H1 (cell line): ENCODE measurements at regions not wholly inside any gene's neighbourhood (a gene's known extent, or its start where the extent isn't known, plus 50 kb on each side); places are given as distances from the start of the nearest gene placed in this dataset.

Experiments
- CTCF ChIA-PET: fragments of 300-600 bp; sonication (Branson Sonifier 250); formaldehyde crosslinking; loops from one replicate; lab custom pipeline; 2021; ENCODE audit not compliant: partially characterized antibody; lab: Charles Lee
- POLR2A ChIA-PET: fragments of 300-600 bp; sonication (Branson Sonifier 250); formaldehyde crosslinking; loops from one replicate; lab custom pipeline; 2021; ENCODE audit warnings: inconsistent platforms; ENCODE audit not compliant: partially characterized antibody; lab: Charles Lee
- DNase-seq, 2 experiments: peaks; one replicate each; pipeline versions ENCODE4 v3.0.0 to v3.0.0-alpha.2; 2010 to 2022; ENCODE audit warnings: low spot score in 2 of 2, low read depth in 1 of 2, mixed read lengths in 1 of 2
- FAIRE-seq: peaks from 2 replicates; lab custom pipeline; 2011; peaks lifted over from hg19 to GRCh38; lab: Jason Lieb, UNC
- H2AFZ ChIP-seq: 2 replicates; pipeline ENCODE4 v1.8.1; 2012; ENCODE audit warnings: low read length, inconsistent platforms
- H2AK5ac ChIP-seq: 2 replicates; pipeline ENCODE4 v1.6.1; 2013; ENCODE audit warnings: low read depth, low read length
- H2BK120ac ChIP-seq: replicated peaks from 2 replicates; pipeline ENCODE3; 2013; ENCODE audit warnings: low read depth, low read length, inconsistent platforms
- H2BK12ac ChIP-seq: 2 replicates; pipeline ENCODE4 v1.6.1; 2013; ENCODE audit warnings: low read depth, low read length
- H2BK15ac ChIP-seq: 2 replicates; pipeline ENCODE4 v1.6.1; 2013; ENCODE audit warnings: low read length
- H2BK20ac ChIP-seq: 2 replicates; pipeline ENCODE4 v1.6.1; 2013; ENCODE audit warnings: low read length
- H2BK5ac ChIP-seq: 2 replicates; pipeline ENCODE4 v1.6.1; 2013; ENCODE audit warnings: low read depth, low read length
- H3K14ac ChIP-seq: 2 replicates; pipeline ENCODE4 v1.6.1; 2013; ENCODE audit warnings: inconsistent platforms; ENCODE audit not compliant: insufficient read length
- H3K18ac ChIP-seq: 2 replicates; pipeline ENCODE4 v1.6.1; 2013; ENCODE audit warnings: low read length; ENCODE audit errors: extremely low read depth
- H3K23ac ChIP-seq: 2 replicates; pipeline ENCODE4 v1.6.1; 2013; ENCODE audit warnings: inconsistent platforms; ENCODE audit not compliant: insufficient read length
- H3K23me2 ChIP-seq: 2 replicates; pipeline ENCODE4 v1.6.1; 2013; ENCODE audit warnings: low read depth, low read length
- H3K27ac ChIP-seq: 2 replicates; pipeline ENCODE4 v1.6.1; 2011; ENCODE audit warnings: low read depth, low read length, inconsistent platforms
- H3K27me3 ChIP-seq, 4 experiments: replicated peaks in 1 of 4; 1 replicate in 1 of 4; 2 replicates in 3 of 4; pipeline versions ENCODE4 v1.6.1 to v1.8.1; 2011 to 2013; ENCODE audit warnings: low read length in 3 of 4, mild to moderate bottlenecking in 3 of 4, inconsistent platforms in 2 of 4, mixed read lengths in 2 of 4, moderate library complexity in 1 of 4; ENCODE audit not compliant: control insufficient read depth in 3 of 4, insufficient read depth in 3 of 4; ENCODE audit errors: extremely low read depth in 1 of 4
- H3K36me3 ChIP-seq, 4 experiments: 2 replicates each; pipeline versions ENCODE4 v1.6.1 to v1.8.1; 2011 to 2013; ENCODE audit warnings: mild to moderate bottlenecking in 4 of 4, low read length in 3 of 4, moderate library complexity in 2 of 4, control low read depth in 1 of 4, inconsistent platforms in 1 of 4; ENCODE audit not compliant: insufficient read depth in 4 of 4, control insufficient read depth in 2 of 4
- H3K4ac ChIP-seq: replicated peaks from 2 replicates; pipeline ENCODE3; 2013; ENCODE audit warnings: low read length, low read depth, mixed read lengths, inconsistent platforms; ENCODE audit not compliant: insufficient read length
- H3K4me1 ChIP-seq, 4 experiments: replicated peaks in 1 of 4; 1 replicate in 1 of 4; 2 replicates in 3 of 4; pipeline versions ENCODE4 v1.6.1 to v1.8.1; 2011 to 2013; ENCODE audit warnings: low read length in 3 of 4, inconsistent platforms in 2 of 4, mixed read lengths in 1 of 4; ENCODE audit not compliant: insufficient read depth in 4 of 4, control insufficient read depth in 3 of 4
- H3K4me2 ChIP-seq, 2 experiments: 2 replicates each; pipeline versions ENCODE4 v1.6.1 to v1.8.1; 2011 to 2013; ENCODE audit warnings: low read depth in 2 of 2, low read length in 2 of 2, control low read depth in 1 of 2, inconsistent platforms in 1 of 2, mild to moderate bottlenecking in 1 of 2; ENCODE audit not compliant: insufficient read depth in 1 of 2
- H3K4me3 ChIP-seq, 4 experiments: fragments of 200-600, 300-600 bp in 1 of 4; sonication (generic), shearing (Covaris generic), sonication (Bioruptor Twin) in 1 of 4; 2 replicates each; pipeline versions ENCODE4 v1.5.1 to v1.8.1; 2011 to 2016; ENCODE audit warnings: low read length in 4 of 4, low read depth in 3 of 4, control low read depth in 2 of 4, inconsistent platforms in 2 of 4, mild to moderate bottlenecking in 2 of 4, mixed read lengths in 1 of 4, moderate library complexity in 1 of 4; ENCODE audit not compliant: insufficient read depth in 2 of 4; ENCODE audit errors: extremely low read depth in 1 of 4
- H3K56ac ChIP-seq: replicated peaks from 2 replicates; pipeline ENCODE3; 2013; ENCODE audit warnings: low read depth, mild to moderate bottlenecking, mixed read lengths, low read length, inconsistent platforms; ENCODE audit not compliant: insufficient read length
- H3K79me1 ChIP-seq: 2 replicates; pipeline ENCODE4 v1.6.1; 2013; ENCODE audit warnings: low read depth, low read length, control low read depth
- H3K79me2 ChIP-seq, 2 experiments: 2 replicates each; pipeline versions ENCODE4 v1.6.1 to v1.8.1; 2012 to 2013; ENCODE audit warnings: low read length in 2 of 2, mild to moderate bottlenecking in 2 of 2, inconsistent platforms in 1 of 2; ENCODE audit not compliant: insufficient read depth in 2 of 2, control insufficient read depth in 1 of 2
- H3K9ac ChIP-seq, 4 experiments: replicated peaks in 1 of 4; 1 replicate in 1 of 4; 2 replicates in 3 of 4; pipeline versions ENCODE4 v1.6.1 to v1.8.1; 2011 to 2013; ENCODE audit warnings: low read depth in 3 of 4, low read length in 3 of 4, control low read depth in 2 of 4, mild to moderate bottlenecking in 2 of 4, moderate library complexity in 2 of 4, inconsistent platforms in 1 of 4; ENCODE audit errors: extremely low read depth in 1 of 4
- H3K9me3 ChIP-seq, 2 experiments: 2 replicates each; pipeline versions ENCODE4 v1.6.1 to v1.8.1; 2012 to 2013; ENCODE audit warnings: mild to moderate bottlenecking in 2 of 2, moderate library complexity in 2 of 2, control low read depth in 1 of 2, inconsistent platforms in 1 of 2, low read depth in 1 of 2, low read length in 1 of 2, mixed read lengths in 1 of 2; ENCODE audit not compliant: insufficient read depth in 2 of 2
- H4K20me1 ChIP-seq, 2 experiments: replicated peaks in 1 of 2; 2 replicates each; pipeline versions ENCODE3 to v1.8.1; 2011 to 2013; ENCODE audit warnings: inconsistent platforms in 2 of 2, low read length in 2 of 2, mild to moderate bottlenecking in 1 of 2; ENCODE audit not compliant: insufficient read depth in 2 of 2, control insufficient read depth in 1 of 2
- H4K5ac ChIP-seq: 2 replicates; pipeline ENCODE4 v1.6.1; 2013; ENCODE audit warnings: low read length, low read depth, mixed read lengths, inconsistent platforms; ENCODE audit not compliant: insufficient read length
- H4K8ac ChIP-seq: 2 replicates; pipeline ENCODE4 v1.8.0; 2013; ENCODE audit warnings: mild to moderate bottlenecking, moderate library complexity, low read length, inconsistent platforms; ENCODE audit not compliant: insufficient read depth; ENCODE audit errors: extremely low read depth
- H4K91ac ChIP-seq: replicated peaks from 2 replicates; pipeline ENCODE3; 2013; ENCODE audit warnings: low read length, mixed read lengths, inconsistent platforms; ENCODE audit not compliant: insufficient read length
- JUND ChIP-seq: IDR thresholded peaks from 2 replicates; pipeline ENCODE4 v1.6.1; 2011; ENCODE audit warnings: mild to moderate bottlenecking, improper control_type of control experiment, low read length
- RAD21 ChIP-seq, 2 experiments: IDR thresholded peaks in 1 of 2; conservative IDR thresholded peaks in 1 of 2; 2 replicates each; pipeline ENCODE4 v1.6.1; 2011; ENCODE audit warnings: low read depth in 2 of 2, low read length in 2 of 2, improper control_type of control experiment in 1 of 2, inconsistent platforms in 1 of 2, mild to moderate bottlenecking in 1 of 2, moderate library complexity in 1 of 2
- SP1 ChIP-seq: IDR thresholded peaks from 2 replicates; pipeline ENCODE4 v1.6.1; 2011; ENCODE audit warnings: low read depth, low read length
- WGBS, 2 experiments: shearing (Covaris generic) in 1 of 2; methylation state at CpG; one replicate each; pipeline versions ENCODE4 v1.1.6 to v1.1.7; 2013 to 2015; ENCODE audit warnings: low lambda C conversion rate in 2 of 2, mixed read lengths in 2 of 2, inconsistent platforms in 1 of 2, low coverage in 1 of 2, missing lambda C conversion rate in 1 of 2; ENCODE audit not compliant: insufficient replicate concordance in 2 of 2, insufficient coverage in 1 of 2, insufficient read length in 1 of 2; ENCODE audit errors: extremely low coverage in 1 of 2, missing lambda C conversion rate in 1 of 2; 5-methylcytosine and 5-hydroxymethylcytosine counted together
- TF ChIP-seq, protein P1 (sequence below), 3 experiments: IDR thresholded peaks; 1 replicate in 2 of 3; 2 replicates in 1 of 3; pipeline versions ENCODE4 v1.5.1 to v1.6.1; 2011; ENCODE audit warnings: low read length in 3 of 3, mild to moderate bottlenecking in 3 of 3, inconsistent platforms in 2 of 3, low read depth in 1 of 3, moderate library complexity in 1 of 3; ENCODE audit not compliant: insufficient read depth in 1 of 3; ENCODE audit errors: control extremely low read depth in 1 of 3

DNA sequence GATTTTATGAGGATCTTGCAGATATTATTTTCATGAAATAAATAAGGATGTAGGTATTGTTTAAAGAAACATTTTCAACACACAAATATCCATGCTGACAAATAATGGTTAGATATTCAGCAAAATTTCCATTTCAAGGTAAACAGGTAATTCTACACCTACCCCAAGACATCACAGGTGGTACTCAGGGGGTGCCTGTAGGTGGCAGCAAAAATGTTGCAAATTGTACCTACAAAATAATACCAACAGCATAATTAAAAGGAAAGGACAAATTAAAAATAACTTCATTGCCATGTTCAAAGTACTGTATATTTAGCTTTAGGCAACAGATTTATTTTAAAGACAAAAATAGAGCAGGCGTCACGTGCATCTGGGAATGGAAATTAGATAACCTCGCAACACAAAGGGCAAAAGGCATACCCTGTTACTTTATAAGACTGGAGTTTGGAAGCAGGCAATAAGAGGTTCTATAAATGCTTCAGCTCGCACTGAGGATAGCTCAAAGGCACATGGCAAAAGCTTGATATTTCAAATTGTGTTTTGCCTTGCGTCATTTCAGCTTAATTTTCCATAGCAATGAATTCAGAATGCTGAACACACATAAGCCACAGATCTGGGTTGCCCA lies 630.5 kb downstream of the TDRD15 start:
- TF ChIP-seq, protein P1, sequence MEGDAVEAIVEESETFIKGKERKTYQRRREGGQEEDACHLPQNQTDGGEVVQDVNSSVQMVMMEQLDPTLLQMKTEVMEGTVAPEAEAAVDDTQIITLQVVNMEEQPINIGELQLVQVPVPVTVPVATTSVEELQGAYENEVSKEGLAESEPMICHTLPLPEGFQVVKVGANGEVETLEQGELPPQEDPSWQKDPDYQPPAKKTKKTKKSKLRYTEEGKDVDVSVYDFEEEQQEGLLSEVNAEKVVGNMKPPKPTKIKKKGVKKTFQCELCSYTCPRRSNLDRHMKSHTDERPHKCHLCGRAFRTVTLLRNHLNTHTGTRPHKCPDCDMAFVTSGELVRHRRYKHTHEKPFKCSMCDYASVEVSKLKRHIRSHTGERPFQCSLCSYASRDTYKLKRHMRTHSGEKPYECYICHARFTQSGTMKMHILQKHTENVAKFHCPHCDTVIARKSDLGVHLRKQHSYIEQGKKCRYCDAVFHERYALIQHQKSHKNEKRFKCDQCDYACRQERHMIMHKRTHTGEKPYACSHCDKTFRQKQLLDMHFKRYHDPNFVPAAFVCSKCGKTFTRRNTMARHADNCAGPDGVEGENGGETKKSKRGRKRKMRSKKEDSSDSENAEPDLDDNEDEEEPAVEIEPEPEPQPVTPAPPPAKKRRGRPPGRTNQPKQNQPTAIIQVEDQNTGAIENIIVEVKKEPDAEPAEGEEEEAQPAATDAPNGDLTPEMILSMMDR (IDR thresholded peaks at IDR 0.05; ENCODE audit: control extremely low read depth in 1 of 3, insufficient read depth in 1 of 3, low read depth in 1 of 3, low read length in 3 of 3), result peak in 2 of 3 experiments; percentile 19 to 63; a peak in 2 of 4 replicates
- TF ChIP-seq RAD21 (IDR thresholded peaks at IDR 0.05 in 1 of 2, conservative IDR thresholded peaks at IDR 0.05 in 1 of 2; ENCODE audit: low read depth in 2 of 2, low read length in 2 of 2) (peak; percentile 52 to 57), JUND (no peak), SP1 (no peak)

More for the DNA sequence above, 630.5 kb downstream of the TDRD15 start:
- Histone ChIP-seq H3K56ac (no peak overlapping the region), H3K27me3 (no peaks in the 10 kb centered on the region), H3K9me3 (peaks cover 3 to 4% of the 10 kb centered on the region in 2 experiments; a peak in 1 of 4 replicates), H4K5ac (no peak overlapping the region), H3K23me2 (no peaks in the 10 kb centered on the region), H4K8ac (no peak overlapping the region), H3K23ac (no peak overlapping the region), H3K27ac (no peak overlapping the region), H2BK5ac (no peak overlapping the region), H2BK120ac (no peak overlapping the region), H3K4ac (no peak overlapping the region), H3K79me2 (no peaks in the 10 kb centered on the region), H3K4me3 (no peak overlapping the region), H3K36me3 (no peaks in the 10 kb centered on the region; a peak in 1 of 8 replicates), H2AK5ac (no peak overlapping the region), H3K4me1 (no peaks in the 10 kb centered on the region), H3K14ac (no peak overlapping the region), H3K4me2 (no peak overlapping the region), H2BK15ac (no peak overlapping the region), H2BK20ac (no peak overlapping the region), H3K9ac (no peak overlapping the region), H2BK12ac (no peak overlapping the region), H3K18ac (no peak overlapping the region), H4K91ac (no peak overlapping the region), H2AFZ (0 out of 2 replicates have a peak overlapping the region, but pooled peaks have one; percentile 9), H4K20me1 (no peaks in the 10 kb centered on the region), H3K79me1 (no peaks in the 10 kb centered on the region)
- DNase-seq (no peak), FAIRE-seq (peak; percentile 42)
- POLR2A ChIA-PET, result no interaction called here
- WGBS, 2 experiments, result 56% methylated on average over 5 of the region's 5 CpGs; no CpG with 5 or more reads in 1 of the 2 experiments
- CTCF ChIA-PET, result interaction anchor here (0.6 to 2.0 kb wide), 18 partner anchors 8 to 636 kb away, joined by 3 to 6 read pairs (median 4); no protein-coding TSS in a partner anchor
